Esophagus mucosa (tissue), 1 donor: ENCODE measurements at regions not wholly inside any gene's neighbourhood (a gene's known extent, or its start where the extent isn't known, plus 50 kb on each side); places are given as distances from the start of the nearest gene placed in this dataset.
A peak's percentile ranks its signal among the peaks of the same experiment; 100 is the strongest.
"Not testable (repeated sequence)": the region's sequence is repeated elsewhere in the genome, so short reads cannot be mapped to it uniquely, and the experiment has no call there.

Experiments used
- ATAC-seq: fragments of 200-7000 bp; cut with Tn5 transposase; one replicate; pipeline ENCODE4 v1.9.1; 2020
- donor health status: DM: yes; HTN: yes; CAD: no.

DNA sequence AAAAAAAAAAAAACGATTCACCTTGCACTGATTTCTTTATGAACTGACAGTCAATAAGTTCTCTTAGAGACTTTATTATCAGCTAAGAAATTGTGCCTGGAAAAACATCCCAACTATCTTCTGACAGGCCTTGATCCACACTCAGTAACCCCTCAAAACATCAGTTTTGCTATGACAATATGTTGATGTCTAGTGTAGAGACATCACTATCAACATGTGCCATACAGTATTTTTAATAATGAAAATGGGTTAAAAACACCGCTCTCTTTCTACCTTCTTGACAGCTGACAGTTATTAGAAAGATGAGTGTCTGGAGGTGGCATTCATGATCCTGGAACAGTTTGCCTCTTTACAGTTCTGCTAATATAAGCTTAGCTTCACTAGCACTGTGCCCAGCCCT, 175.8 kb upstream of the TMEM229A start:
- ATAC-seq = no peak

DNA sequence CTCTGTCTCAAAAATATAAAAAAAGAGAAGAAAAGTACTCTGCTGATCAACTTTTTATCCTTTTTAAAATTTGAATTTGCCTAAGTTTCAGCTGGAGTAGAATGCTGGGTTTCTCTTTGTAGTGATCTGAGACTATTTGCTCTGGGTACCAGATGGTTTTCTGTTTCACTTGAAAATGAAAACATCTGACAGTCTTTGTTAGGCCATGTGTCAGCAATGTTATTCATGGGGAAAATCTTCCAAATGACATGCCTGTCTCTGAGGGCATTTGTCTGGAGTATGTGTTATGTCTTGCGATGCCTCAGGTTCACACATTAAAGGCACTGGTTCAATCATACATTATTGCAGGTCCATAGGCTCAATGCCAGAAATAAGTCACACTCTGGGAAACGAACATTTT, 175.3 kb upstream of the TMEM229A start:
- ATAC-seq = no peak

- ATAC-seq = no peak
Observed at GRCh38 chr7:124205526-124205925, 172.7 kb upstream of the TMEM229A start.

DNA sequence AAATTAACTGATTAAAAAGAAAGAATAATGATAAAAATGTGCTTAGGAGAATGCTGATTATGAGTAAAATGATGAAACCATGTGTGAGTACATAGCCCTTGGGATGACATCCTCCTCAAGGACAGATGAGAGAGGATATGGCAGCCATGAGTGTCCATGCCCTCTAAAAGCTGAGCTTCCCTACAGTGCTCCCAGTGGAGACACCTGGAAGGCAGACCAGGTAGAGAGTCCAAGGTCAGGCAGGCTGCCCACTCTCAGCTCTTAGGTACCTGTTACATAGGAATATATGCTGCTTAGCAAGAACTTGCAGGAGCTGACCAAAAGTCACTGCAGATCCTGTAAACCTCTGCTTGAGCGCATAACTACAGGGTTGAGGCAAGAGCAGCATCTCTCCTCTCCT, 169.7 kb upstream of the TMEM229A start:
- ATAC-seq = no peak

DNA sequence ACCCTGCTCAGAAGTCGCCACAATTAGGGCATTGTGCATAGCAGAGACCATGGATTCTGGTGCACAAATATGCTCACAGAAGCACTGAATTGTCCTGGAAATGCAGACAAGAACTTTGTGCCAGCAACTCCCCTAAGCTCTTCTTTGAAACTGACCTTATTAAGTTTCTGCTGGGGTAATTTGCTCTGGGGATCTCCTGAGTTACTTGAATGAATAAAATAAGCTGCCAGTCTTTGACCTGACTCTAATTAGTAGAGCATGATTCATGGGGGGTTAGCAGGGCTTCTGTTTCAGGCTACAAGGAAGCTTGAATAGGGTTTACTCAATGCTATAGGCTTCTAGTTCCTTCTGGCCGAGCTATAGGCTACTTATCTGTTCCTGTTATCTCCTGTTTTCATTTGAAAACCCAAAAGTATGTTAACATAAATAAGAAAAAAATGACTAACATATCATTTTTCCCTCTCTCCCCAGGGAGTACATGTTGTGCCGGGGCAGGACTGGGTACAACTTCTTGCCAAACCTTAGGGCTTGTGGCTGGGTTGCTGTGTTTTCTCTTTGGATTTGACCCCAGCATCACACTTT, 169.0 kb upstream of the TMEM229A start:
- no peak for ATAC-seq

GRCh38 chr7:124196519-124196918, 163.7 kb upstream of the TMEM229A start:
- ATAC-seq = no peak

GRCh38 chr7:124192885-124193284, 160.0 kb upstream of the TMEM229A start:
- ATAC-seq = no peak

DNA sequence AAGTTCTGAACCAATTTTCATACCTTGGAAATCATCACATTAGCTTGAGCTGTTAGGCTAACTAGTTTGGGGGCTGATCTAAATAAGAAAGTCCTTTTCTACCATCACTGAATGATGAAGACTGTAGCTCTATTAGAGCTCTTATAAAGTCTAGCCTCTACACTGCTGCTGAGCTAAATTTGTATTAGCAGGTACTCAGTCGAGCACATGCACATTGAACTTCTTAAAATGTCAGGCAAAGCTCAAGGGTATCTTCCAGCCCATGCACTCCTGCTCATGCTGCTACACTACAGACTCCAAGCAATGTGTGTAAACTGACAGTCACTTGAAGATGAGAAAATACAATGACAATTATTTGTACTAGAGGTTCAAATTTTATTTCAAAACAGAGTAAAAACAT, 158.8 kb upstream of the TMEM229A start:
- ATAC-seq = no peak

DNA sequence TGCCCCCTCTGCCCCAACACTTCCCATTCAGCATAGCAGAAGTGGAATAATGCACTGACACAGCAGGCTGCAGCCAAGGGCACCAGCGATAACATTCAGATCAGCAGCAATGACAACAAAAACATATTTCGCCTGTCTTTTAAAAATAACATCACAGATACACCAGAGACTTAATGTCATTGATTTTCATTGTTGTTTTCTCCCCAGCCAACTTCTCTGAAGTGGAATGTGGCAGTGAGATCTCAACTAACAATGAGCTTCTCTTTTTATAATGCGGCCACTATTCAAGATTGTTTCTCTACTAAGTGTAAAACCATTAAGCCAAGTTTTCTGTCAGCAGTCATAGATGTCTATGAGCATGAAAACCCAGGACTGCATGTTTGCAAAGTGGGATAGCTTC, 158.2 kb upstream of the TMEM229A start:
- no peak for ATAC-seq

GRCh38 chr7:124188576-124188975, 155.7 kb upstream of the TMEM229A start:
- no peak for ATAC-seq

DNA sequence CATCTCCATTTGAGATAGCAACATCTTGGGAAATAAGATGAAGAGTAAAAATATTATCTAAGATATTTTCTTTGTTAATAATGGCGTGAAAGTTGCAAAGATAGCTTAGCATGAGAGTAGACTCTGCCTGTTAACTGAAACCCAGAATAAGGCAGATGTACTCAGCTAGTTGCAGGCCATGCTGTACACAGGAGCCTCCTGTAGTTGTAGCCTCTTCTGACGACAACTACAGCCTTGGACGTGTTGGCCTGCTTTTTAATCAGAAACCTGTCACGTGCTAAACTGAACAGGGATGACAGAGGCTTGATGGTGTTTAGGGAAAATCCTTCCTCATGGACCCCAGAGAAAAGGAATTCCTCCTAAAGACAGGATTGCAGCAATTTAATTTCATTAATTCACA, 155.1 kb upstream of the TMEM229A start:
- no peak for ATAC-seq

GRCh38 chr7:124183649-124184048, 150.8 kb upstream of the TMEM229A start:
- ATAC-seq = no peak

DNA sequence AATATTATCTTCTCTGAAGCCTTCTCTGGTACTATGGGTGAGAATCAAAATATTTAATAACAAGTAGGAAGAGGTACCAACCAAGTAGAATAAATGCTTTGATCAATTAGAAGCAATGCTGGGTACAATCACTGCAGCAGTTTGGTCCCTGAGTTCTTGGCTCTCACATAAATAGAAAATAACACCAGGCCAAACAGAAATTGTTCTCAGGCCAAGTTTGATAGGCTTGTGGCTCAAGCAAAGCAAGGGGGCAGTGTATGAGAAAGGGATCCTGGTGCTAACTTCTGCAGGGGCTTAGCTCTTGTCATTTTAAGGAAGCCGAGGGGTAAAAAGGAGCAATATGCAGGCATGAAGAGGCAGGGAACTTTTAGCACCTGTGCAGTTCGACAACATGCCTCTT, 146.8 kb upstream of the TMEM229A start:
- no peak for ATAC-seq

DNA sequence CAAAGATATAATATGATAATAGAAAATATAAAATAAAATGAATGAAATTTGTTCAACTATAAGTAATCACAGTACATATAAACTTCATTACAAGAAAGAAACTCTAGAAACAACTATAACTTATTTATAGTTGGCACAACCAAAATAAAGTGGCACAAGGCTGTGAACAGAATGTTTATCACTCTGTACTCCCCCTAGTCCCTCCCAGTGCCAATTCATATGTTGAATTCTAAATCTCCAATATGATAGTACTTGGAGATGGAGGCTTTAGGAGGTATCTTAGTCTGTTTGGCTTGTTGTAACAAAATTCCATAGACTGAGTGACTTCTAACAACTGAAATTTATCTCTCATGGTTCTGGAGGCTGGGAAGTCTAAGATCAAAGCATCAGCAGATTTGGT, 145.0 kb upstream of the TMEM229A start:
- ATAC-seq = no peak

DNA sequence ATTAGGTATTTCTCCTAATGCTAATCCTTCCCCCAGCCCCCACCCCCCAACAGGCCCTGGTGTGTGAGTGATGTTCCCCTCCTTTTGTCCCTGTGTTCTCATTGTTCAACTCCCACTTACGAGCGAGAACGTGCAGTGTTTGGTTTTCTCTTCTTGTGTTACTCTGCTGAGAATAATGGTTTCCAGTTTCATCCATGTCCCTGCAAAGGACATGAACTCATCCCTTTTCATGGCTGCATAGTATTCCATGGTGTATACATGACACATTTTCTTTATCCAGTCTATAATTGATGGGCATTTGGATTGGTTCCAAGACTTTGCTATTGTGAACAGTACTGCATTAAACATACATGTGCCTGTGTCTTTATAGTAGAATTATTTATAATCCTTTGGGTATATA, 138.9 kb upstream of the TMEM229A start:
- not testable (repeated sequence) for ATAC-seq

- no peak for ATAC-seq
Observed at GRCh38 chr7:124171068-124171467, 138.2 kb upstream of the TMEM229A start.

GRCh38 chr7:124168616-124169015, 135.7 kb upstream of the TMEM229A start:
- ATAC-seq = no peak

- no peak for ATAC-seq
Observed at GRCh38 chr7:124162667-124163066, 129.8 kb upstream of the TMEM229A start.

DNA sequence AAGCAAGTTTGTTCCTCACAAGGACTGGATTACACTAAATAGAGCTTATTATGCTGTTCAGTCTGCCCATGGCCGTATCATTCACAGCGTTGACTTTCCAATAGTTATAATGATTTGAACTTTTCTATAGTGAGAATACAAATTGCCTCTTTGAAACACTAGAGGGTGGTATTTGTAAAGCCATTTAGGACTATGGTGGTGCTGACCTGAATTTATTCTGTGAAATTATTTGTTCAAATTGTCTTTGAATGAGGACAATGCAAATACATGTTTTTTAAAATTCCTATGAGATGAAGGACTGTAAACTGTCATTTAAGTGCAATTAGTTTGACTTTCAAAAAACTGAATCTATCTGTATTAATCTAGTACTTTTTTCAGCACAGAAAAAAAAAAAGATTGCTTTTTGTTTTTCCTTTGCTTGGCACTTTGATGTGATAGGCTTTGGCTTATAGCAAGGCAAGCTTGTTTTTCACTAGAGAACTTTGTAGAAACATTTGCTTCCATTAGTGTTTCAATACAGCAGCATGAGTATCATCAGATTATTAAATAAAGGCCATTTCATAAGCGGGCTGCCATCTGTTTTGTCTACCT, 122.7 kb upstream of the TMEM229A start:
- no peak for ATAC-seq

GRCh38 chr7:124152859-124153692, 120.2 kb upstream of the TMEM229A start:
- ATAC-seq = peak; percentile 49

DNA sequence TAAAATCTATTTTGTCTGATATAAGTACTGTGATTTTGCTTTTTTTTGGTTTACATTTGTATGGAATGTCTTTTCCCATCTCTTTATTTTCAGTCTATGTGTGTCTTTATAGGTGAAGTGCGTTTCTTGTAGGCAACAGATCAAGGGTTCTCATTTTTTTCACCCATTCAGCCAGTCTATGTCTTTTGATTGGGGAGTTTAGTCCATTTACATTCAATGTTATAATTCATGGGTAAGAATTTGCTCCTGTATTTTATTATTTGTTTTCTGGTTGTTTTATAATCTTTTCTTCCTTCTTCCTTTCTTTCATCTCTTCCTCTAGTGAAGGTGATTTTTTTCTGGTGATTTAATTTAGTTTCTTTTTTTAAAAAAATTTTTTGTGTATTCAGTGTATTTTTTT, 104.8 kb upstream of the TMEM229A start:
- ATAC-seq = no peak

DNA sequence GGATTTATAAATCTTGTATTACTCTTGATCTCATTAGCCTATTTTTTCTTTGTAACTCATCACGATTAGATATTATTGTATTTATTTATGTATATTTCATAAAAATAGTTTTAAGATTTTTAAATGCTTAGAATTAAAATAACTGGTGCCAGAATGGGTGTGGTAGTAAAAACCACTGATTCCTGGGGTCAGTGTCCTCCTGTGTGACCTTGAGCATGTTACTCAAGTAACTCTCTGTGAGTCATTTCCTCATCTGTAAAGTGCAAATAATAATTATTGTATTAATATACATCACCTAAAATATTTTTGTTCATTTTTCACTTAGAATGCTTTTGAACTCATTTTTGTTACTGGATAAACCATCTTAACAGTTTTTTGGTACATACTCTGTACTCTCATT, 91.3 kb upstream of the TMEM229A start:
- no peak for ATAC-seq

DNA sequence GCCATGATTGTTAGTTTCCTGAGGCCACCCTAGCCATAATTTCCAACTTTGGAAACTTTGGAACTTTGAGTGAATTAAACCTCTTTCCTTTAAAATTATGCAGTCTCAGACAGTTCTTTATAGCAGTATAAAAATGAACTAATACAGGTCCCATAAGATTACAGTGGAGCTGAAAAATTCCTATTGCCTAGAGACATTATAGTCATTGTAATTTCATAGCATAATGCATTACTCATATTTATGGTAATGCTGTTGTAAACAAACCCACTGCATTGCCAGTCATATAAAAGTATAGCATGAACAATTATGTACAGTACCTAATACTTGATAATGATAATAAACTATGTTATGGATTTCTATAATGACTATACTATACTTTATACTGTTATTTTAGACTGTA, 88.0 kb upstream of the TMEM229A start:
- ATAC-seq = no peak

DNA sequence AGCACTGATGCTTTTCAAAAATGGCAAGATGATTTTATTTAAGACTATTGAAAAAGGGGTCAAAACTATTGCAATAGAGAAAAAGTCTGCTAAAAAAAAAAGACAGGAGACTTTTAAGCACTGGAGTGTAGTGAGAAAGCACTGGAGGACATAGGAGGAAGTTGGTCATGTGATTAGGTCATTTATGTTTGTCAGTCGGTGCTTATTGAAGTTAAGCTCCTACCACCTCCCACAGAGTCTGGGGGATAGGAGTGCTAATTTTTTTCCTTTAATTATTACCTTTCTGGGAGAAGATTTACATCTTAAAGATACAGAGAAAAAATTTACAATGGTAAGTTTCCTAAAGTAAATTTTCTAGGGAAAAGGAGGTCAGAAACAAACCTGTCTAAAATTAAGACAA, 80.2 kb upstream of the TMEM229A start:
- ATAC-seq = no peak
